HG03066 (cell line): ENCODE measurements at regions not wholly inside any gene's neighbourhood (a gene's known extent, or its start where the extent isn't known, plus 50 kb on each side); places are given as distances from the start of the nearest gene placed in this dataset.

Experiments used
- ATAC-seq: cut with Tn5 transposase; IDR thresholded peaks from one replicate; pipeline ENCODE4 v1.9.1; 2021; ENCODE audit warnings: low read depth; ENCODE audit not compliant: unreplicated experiment

DNA sequence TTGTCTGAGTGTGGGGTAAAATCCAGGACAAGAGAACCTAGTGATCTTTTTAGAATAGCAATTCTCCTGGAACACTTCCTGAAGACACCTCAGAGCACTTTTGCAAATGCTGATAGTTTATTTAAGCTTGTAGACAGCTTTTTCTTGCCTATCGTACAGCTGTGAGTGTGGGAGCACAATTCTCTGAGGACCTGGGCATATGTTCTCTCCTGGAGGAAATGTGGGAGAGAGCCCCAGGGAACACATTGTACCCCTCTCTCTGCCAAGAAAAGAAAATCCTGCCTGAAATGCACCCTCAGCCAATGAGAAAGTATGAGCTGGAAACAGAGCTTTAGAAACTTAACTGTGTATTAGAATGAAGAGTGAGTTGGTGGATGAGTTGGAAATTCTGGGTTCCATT is 308.3 kb upstream of the SEMA6D start:
- no peak for ATAC-seq

- no peak for ATAC-seq
Measured at GRCh38 chr15:47409600-47409999, 307.7 kb upstream of the SEMA6D start.

DNA sequence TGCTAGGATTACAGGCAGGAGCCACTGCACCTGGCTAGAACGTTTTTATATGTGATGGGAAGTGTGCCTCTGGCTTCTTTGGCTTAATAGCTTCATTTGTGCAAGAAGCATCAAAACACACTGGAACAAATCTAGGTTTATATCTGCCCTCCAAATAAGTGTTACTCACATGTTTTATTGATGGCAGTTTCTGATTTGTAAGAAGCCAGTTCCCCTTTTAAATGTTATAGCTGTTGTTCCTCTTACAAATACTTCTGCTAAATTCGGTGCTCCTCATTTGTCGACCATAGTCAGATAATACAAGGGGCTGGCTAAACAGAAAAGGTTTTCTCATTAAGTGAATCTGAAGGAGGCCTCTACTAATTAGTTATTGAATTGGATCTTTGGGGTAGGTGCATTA is 307.1 kb upstream of the SEMA6D start:
- no peak for ATAC-seq

DNA sequence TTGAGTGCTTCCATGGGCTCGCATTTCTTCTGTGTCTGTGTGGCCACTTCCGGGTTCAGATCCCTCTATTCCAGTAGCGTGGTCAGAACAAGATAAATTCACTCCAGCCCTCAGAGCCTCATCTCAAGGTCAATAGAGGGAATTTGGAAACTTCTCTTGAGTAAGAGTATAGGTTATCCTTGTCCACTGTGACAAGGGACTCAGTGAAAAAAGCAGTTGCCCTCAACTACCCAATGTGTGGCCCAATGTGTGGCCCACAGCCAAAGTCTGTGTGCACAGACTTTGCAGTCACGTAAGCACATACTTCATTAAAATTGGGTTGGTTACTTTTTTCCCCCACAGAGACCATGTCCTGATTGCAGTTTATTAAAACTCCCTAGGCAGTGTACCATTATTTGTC is 305.6 kb upstream of the SEMA6D start:
- no peak for ATAC-seq

- no peak for ATAC-seq
Measured at GRCh38 chr15:47412136-47412535, 305.2 kb upstream of the SEMA6D start.

DNA sequence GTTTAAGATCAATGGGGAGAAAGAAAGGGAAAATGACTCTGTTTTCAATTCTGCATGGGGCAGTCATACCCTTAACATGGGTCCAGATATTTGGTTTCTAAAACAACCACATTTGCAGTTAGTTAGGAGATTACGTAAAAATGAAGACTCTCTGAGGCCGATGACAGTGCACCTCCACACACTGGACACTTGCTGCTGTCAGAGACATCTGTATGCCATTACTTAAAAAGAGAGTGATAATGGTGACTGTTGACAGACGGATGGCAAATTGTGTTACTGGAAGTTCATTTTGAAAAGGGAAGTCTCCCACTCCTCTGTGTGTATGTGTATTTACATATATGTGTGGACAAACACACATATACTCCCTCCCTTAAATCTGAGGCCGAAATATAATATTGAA is 304.5 kb upstream of the SEMA6D start:
- ATAC-seq = no peak

DNA sequence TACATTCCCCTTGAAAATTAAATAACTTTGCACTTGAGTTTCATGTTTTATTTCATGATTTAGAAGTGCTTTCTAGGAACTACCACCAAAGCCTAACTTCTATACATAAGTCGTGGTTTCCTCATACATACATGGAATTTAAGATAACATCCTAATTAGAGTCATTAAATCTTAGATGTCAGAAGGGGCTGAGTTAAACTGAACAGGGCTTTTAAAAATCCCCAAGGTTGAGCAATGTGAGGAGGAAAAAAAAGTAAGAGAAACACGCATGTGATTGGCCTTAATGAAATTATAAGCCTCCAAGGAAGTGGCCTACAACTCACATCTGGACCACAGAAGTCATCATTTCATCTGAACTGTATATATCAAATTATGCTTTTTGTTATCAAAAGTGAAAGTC is 303.1 kb upstream of the SEMA6D start:
- ATAC-seq = no peak

DNA sequence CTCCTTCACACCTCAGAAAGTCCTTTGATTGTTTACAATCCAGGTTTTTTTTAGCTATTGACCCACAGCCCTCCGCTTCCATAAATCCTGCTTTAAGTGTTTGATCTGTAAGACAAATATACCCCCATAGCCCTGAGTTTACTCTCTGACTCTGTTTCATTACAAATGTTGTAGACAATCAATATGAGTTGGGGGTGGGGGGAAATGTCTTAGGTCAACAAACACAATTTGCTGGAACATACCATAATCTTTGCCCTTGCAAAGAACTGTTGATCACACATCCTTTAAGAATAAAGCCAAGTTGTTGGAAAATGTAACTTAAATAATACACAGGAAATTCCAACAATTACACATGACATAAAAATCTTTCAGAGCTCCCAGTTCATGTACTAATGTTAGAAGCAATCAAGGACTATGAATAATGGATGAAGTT is 301.8 kb upstream of the SEMA6D start:
- no peak for ATAC-seq

GRCh38 chr15:47422881-47423665 is 294.2 kb upstream of the SEMA6D start:
- ATAC-seq = no peak

DNA sequence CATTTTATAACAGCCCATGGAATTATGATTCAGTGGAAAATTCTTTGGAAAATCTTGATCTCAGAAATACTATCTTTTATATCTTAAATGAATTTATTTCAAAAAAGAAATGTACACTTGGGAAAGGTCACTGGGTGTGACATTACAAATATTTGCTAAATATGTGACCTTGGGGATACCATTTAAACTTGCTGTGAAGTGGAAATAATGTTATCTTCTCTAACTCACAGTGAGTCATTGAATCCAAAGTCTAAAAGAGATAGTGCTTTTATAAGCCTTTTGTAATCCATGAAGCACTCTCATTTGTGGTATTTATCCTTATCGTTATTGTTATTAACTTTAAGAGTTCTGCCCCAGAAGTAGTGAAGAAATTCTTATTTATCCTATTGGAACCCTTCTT is 289.8 kb upstream of the SEMA6D start:
- ATAC-seq = no peak

DNA sequence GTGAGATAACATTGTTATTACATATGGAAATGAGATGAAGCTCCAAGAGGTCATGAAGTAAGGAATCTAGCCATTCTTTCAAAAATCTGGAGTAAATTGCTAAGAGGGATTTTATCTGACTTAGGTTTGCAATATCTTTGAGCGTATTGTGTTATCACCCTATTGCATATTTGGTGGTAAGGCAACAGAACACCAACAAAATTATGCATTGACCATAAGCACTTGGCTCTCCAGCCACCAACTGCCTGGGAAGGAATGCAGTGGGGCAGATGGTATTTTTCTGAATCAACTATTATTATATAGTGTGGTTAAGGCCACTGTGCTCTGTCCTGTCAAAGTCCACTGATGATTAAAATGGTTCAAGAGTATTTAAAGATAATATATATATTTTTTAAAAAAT is 287.9 kb upstream of the SEMA6D start:
- ATAC-seq = no peak

GRCh38 chr15:47431501-47431900 is 285.8 kb upstream of the SEMA6D start:
- no peak for ATAC-seq

GRCh38 chr15:47432826-47433225 is 284.5 kb upstream of the SEMA6D start:
- ATAC-seq = no peak

- no peak for ATAC-seq
Measured at GRCh38 chr15:47434596-47434995, 282.7 kb upstream of the SEMA6D start.

DNA sequence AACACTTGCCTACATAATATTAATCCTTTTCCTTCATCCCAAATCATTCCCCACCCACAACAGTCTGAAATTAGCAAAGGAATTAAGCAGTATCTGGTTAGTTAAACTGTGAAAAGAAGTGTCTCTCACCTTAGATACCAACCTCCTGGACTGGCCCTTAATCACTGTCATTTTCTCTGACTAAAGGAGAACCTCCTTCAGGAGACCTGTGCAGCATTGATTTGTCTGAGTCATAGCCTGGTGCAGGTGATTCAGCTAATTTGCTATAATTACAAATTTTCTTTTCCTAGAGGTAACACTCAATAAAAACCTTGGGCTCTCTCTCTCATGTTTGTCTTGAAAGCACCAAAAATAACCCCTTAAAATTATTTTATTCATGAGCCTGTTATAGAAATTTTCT is 279.8 kb upstream of the SEMA6D start:
- ATAC-seq = no peak

GRCh38 chr15:47439146-47440111 is 277.9 kb upstream of the SEMA6D start:
- no peak for ATAC-seq

GRCh38 chr15:47442371-47442770 is 274.9 kb upstream of the SEMA6D start:
- no peak for ATAC-seq

DNA sequence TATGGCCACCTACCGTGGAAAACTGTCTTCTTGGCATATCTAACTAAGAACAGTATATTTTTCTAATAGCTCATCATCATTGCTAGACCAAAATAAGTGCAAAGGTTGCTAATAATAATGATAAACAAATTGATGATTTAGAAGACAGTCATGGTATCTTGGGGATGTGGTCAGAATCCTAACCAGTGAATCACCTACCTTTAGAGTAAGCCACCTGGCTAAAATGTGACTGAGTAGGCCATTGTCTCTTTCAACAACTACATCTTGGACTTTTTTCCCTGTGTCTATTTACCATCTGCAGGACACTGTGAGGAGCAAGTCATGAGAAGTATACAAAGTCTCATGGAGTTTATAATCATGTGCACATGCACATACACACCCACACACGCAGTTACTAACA is 273.5 kb upstream of the SEMA6D start:
- no peak for ATAC-seq

- ATAC-seq = no peak
Measured at GRCh38 chr15:47445723-47446392, 271.4 kb upstream of the SEMA6D start.

DNA sequence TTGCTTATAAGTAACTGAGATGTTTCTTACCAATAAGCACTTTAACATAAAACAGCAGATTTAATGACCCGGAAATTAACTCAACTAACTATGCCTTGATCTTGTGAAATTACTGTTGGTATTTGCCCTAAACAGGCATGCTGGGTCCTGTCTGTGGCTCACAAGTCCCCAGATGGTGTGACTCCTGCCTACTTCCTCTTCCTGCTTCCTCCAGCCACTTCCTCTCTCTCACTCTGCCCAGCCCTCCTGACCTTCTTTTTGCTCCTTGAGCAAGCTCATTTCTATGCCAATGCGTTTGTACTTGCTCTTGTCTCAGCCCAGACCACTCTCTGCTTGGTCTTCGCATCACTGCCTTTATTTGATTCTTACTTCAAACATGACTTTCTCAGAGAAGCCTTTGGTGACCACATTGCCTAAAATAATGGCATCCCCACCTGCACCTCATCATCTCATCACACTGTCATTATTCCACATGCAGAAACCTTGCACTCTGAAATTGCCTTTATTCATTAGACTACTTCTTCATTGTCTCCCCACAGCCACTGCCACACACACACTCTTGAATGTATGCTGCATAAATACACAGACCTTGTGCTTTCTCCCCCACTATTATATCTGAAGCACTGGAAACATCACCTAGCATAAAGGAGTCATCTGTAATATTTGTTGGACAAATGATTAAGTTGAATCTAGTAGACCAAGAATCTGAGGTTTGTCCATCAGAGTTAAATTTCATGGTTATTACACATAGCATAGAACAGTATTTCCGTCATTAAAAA is 256.3 kb upstream of the SEMA6D start:
- no peak for ATAC-seq
